NCI-H345 treated with DMSO at 0.1 percent for 48 hours (cell line): ENCODE measurements at regions not wholly inside any gene's neighbourhood (a gene's known extent, or its start where the extent isn't known, plus 50 kb on each side); places are given as distances from the start of the nearest gene placed in this dataset.
"Not testable (repeated sequence)": the region's sequence is repeated elsewhere in the genome, so short reads cannot be mapped to it uniquely, and the experiment has no call there.

ENCODE experiments used
- DNase-seq: peaks from one replicate; lab custom pipeline; 2025; ENCODE audit not compliant: unreplicated experiment; lab: John Stamatoyannopoulos, UW

GRCh38 chr9:80678906-80679305 is 1010.4 kb downstream of the TLE1 start:
- DNase-seq = no peak

DNA sequence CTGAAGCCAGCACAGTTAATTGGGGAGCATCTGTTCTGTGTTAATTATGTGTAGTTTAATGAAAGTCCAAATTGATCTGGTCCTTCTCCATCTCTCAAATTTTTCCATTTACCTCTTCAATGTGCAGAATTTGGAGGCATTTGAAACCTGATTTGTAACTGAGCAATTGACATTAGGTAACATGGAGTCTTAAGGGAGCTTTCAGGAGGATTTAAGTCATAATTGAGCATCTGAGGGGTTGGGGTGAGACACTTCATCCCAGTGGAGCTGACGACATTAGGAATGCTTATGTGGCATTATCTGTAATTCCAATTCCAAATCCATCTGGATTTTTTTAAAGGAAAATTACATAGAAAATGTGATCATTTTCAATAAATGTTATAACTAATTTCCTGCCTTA is 1015.9 kb downstream of the TLE1 start:
- DNase-seq = no peak

- no peak for DNase-seq
These were observed 1023.9 kb downstream of the TLE1 start for GRCh38 chr9:80665479-80665878.

DNA sequence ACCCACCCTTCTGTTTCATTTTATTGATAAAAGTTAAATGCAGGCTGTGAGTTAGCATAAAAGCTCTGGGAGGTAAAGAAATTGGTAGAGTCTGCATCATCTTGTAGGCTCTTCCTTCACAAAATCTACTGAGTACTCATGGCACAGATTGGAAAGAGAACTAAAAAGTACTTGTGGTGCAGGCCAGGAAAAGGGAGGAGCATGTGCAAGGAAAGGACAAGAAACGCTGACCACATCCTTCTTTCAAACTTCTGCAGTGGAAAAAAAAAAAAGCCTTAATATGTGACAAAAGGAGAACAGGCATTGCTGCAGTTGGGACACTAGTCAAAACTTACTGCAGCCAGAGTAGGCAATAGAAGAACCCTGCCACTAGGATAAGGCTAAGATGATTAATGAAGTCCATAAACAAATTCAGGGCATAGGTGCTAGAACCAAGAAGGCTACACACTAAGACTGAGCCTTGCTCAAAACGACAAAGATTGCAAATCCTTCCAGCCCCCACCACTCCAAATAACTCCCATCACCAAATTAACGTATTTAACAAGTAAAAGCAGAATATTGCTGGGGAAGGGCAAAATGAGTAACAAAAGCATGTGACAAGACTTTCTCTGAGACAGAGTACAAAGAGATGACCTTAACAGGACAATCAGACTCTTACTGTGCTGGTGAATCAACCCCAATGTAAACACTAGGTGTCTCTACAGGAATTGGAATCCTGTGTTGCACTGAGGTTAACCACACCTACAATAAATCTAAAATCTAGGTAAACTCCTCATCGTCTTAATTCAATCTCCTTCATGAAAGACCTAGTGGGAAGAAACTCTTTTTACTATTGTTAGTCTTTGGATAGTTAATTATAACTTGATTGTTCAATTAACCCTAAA is 1024.8 kb downstream of the TLE1 start:
- DNase-seq = no peak

- DNase-seq = not testable (repeated sequence)
These were observed 1029.6 kb downstream of the TLE1 start for GRCh38 chr9:80659751-80660150.

DNA sequence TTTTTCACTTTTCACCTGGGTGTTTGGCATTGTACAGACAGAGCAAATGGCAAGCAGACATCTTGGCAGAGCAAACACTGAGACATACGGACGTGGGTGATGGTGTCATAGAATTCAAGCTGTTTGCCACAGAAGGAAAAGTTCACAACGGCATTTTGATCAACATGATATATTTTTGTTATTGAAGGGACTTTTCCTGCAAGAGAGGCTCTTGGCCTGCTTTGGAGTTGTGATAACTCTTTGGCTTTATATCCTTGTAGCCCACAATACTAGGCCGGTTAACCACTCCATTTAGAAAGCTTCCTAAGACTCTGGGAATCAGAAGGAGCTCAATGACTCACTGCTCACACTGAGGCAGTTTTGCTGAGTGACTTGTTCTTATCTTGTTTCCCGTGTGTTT is 1038.3 kb downstream of the TLE1 start:
- DNase-seq = no peak

DNA sequence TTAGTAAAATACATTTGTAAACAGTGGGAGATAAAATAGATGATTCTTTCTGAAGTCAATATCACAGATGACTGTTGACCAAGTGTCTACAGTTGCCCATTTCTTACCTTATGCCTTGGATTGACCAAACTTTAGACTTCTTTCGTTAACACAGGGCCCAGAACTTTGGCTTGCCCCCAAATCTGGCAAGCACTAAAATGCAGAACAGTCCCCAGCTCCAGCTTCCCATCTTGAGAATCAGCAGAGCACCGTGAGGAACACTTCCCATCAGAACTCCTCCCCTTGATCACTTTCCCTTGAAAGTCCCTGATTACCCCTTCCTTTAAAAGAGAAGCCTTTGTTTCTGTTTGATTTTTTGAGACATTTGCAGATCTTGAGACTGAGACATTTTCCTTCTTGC is 1039.9 kb downstream of the TLE1 start:
- DNase-seq = no peak

DNA sequence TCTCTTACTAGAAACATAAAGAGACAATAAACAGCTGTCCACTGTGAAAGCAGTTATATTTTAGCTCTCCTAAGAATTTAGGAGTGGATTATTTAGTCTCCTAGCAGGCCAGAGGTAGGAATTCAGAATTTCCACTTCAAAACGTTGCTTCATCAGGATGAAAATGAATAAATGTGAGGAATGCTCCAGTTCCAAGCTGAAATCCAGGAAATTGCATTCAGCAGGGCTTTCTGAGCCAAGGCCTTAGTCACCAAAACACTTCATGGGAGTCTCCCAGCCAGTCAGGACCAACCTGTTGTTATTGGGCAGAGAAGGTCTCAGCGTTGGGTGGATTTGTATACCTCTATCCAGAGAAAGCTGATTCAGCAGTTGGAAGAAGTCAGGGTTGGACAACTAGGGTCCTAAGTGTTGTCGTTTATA is 1040.3 kb downstream of the TLE1 start:
- DNase-seq = no peak

GRCh38 chr9:80648336-80648735 is 1041.0 kb downstream of the TLE1 start:
- DNase-seq = no peak

DNA sequence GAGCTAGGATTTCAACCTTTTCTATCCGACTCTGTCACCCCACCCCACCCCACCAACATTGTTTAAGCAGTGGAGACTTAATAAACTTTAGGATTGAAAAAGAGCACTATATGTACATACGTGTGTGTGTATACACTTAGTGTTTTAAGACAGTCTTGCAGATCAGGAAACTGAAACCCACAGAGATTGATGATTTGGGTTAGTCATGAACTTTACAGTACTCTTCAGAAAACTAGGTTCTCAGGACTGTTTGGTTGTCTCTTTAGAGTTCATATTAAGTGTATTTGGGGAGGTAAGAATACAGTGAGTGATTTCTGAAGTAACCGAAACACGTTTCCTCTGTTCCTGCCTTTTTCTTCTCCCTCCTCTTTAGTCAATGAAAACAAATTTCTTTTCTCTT is 1043.1 kb downstream of the TLE1 start:
- no peak for DNase-seq

GRCh38 chr9:80644044-80644443 is 1045.3 kb downstream of the TLE1 start:
- DNase-seq = no peak

DNA sequence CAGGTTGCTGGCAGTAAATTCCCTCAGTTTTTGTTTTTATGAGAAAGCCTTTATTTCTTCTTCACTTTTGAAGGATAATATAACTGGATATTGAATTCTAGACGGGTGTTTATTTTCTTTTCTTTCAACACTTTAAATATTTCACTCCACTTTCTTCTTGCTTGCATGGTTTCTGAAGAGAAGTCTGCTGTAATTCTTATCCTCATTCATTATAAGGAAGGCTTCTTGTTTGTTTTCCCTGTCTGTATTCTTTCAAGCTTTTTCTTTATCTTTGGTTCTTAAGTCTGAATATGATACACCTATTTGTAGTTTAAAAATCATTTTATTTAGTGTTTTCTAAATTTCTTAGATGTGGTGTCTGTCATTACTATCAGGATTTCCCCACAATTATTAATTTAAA is 1054.3 kb downstream of the TLE1 start:
- DNase-seq = no peak

DNA sequence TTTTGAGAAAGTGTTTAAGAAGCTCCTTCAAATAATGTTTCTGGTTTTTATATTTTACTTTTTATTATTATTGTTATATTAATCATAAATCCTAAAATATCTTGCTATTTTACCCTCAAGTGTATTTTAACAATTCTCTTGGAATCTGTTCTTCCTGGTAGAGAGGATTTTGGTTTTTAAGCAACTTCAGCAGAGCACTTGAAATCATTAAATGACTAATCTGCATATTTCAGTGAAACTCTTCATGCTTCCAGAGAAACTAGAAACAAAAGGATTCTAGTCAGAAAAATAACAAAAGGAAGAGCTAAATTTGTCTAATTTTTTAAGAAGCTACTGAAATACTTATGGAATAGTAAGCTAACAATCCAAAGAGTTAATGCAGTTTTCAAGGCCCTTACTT is 1057.3 kb downstream of the TLE1 start:
- DNase-seq = no peak

- no peak for DNase-seq
These were observed 1050.7 kb downstream of the TLE4 start for GRCh38 chr9:80622508-80622907.

GRCh38 chr9:80619356-80619755 is 1047.6 kb downstream of the TLE4 start:
- DNase-seq = no peak

DNA sequence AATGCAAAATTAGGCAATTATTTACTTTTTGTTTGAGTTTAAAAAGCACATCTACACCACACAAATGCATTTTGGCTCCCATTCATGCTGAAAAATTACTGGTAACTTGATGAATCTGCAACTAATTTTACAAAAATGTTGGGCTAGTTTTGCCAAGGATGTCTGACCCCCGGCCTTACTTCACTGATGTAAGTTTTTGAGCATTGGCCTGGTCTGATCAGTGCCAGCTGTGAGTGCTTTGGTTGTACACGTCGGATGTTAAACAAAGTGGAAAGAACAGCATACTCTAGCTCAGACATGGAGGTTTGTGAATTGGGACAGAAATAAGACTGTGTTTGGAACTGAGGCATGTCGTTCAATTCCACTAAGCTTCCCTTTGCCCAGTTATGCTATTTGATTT is 1044.2 kb downstream of the TLE4 start:
- no peak for DNase-seq

- no peak for DNase-seq
These were observed 1034.0 kb downstream of the TLE4 start for GRCh38 chr9:80605793-80606192.

- DNase-seq = no peak
These were observed 1033.4 kb downstream of the TLE4 start for GRCh38 chr9:80605129-80605528.

- DNase-seq = no peak
These were observed 1030.5 kb downstream of the TLE4 start for GRCh38 chr9:80602291-80602690.

GRCh38 chr9:80596579-80596978 is 1024.8 kb downstream of the TLE4 start:
- no peak for DNase-seq

DNA sequence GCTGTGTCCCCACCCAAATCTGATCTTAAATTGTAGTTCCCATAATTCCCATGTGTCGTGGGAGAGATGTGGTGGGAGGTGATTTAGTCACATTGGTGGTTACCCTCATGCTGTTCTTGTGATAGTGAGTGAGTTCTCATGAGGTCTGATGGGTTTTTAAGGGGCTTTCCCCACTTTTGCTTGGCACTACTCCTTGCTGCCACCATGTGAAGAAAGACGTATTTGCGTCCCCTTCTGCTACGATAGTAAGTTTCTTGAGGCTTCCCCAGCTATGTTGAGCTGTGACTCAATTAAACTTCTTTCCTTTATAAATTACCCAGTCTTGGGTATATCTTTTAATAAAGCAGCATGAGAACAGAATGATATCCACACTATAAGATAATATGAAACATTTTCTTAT is 1023.4 kb downstream of the TLE4 start:
- DNase-seq = no peak

GRCh38 chr9:80592413-80592812 is 1020.6 kb downstream of the TLE4 start:
- no peak for DNase-seq

- no peak for DNase-seq
These were observed 1015.1 kb downstream of the TLE4 start for GRCh38 chr9:80586786-80587330.
